Activated CD4-positive, alpha-beta T cell treated with anti-CD3 and anti-CD28 coated beads for 36 hours (primary cell): ENCODE measurements at regions not wholly inside any gene's neighbourhood (a gene's known extent, or its start where the extent isn't known, plus 50 kb on each side); places are given as distances from the start of the nearest gene placed in this dataset.
A peak's percentile ranks its signal among the peaks of the same experiment; 100 is the strongest.
"Not testable (repeated sequence)": the region's sequence is repeated elsewhere in the genome, so short reads cannot be mapped to it uniquely, and the experiment has no call there.

Experiments
- ATAC-seq: fragments of 200-7000 bp; cut with Tn5 transposase; one replicate; pipeline ENCODE4 v1.10.0; 2021; ENCODE audit warnings: mild to moderate bottlenecking, moderate library complexity
- CTCF ChIA-PET: fragments of 350-600 bp; sonication (Branson Sonifier 250); formaldehyde crosslinking; loops from one replicate; lab custom pipeline; 2021; ENCODE audit warnings: antibody characterized with exemption; lab: Charles Lee
- POLR2A ChIA-PET: fragments of 350-600 bp; sonication (Branson Sonifier 250); formaldehyde crosslinking; loops from one replicate; lab custom pipeline; 2021; ENCODE audit warnings: antibody characterized with exemption, inconsistent platforms; lab: Charles Lee
- DNase-seq: peaks from one replicate; pipeline ENCODE4 v3.0.0-alpha.2; 2020
- H3K27ac Mint-ChIP-seq: one replicate; pipeline ENCODE4 v1.8.0; 2021; ENCODE audit warnings: mixed read lengths
- H3K27me3 Mint-ChIP-seq: one replicate; pipeline ENCODE4 v1.8.0; 2021; ENCODE audit warnings: mixed read lengths
- H3K36me3 Mint-ChIP-seq: one replicate; pipeline ENCODE4 v1.8.0; 2021; ENCODE audit warnings: low read depth, mixed read lengths
- H3K4me1 Mint-ChIP-seq: one replicate; pipeline ENCODE4 v1.8.0; 2021; ENCODE audit warnings: mixed read lengths
- H3K4me3 Mint-ChIP-seq: one replicate; pipeline ENCODE4 v1.8.0; 2021; ENCODE audit warnings: mild to moderate bottlenecking, moderate library complexity, mixed read lengths
- H3K9me3 Mint-ChIP-seq: one replicate; pipeline ENCODE4 v1.8.0; 2021; ENCODE audit warnings: low read depth, mixed read lengths
- intact Hi-C, 2 experiments: fragments of 100-400 bp; cut with DNase I in 1 of 2; cut with micrococcal nuclease in 1 of 2; formaldehyde crosslinking; loops; one replicate each; pipeline versions ENCODE4 v1.14.2 to v1.15.1; 2022 to 2024; cut with DNase I, micrococcal nuclease

DNA sequence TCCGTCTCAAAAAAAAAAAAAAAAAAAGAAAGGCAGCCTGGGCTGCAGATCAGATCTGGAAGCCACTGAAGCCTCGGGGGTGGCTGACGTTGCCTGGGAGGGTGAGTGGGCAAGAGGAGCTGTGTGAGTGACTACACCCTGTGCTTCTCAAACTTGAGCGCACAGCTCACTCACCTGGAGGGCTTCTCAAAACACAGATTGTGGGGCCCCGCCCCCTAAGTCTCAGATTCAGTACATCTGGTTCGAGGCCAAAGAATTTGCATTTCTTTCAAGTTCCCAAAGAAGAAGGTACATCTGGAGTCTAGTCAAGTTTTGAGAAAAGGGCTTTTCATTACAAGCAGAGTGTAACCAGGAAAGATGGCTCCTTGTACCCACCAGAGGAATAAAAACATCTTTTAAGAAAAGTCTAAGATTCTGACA lies 97.7 kb upstream of the CAB39 start:
- Mint-ChIP-seq H3K27me3 (no peaks in the 10 kb centered on the region), H3K36me3 (no peaks in the 10 kb centered on the region), H3K9me3 (peaks cover 3% of the 10 kb centered on the region)

DNA sequence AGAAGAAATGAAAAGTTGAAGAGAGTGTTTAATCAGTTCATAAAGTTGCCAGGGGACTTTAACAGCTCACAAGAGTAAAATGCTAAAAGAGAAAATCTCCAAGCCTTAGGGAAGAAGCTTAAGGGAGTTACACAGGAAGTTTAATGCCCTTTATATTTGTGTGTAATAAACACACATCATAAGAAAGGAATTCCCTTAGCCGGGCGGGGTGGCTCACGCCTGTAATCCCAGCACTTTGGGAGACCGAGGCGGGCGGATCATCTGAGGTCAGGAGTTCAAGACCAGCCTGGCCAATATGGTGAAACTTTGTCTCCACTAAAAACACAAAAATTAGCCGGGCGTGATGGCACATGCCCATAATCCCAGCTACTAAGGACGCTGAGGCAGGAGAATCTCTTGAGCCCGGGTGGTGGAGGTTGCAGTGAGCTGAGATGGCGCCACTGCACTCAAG lies 95.4 kb upstream of the CAB39 start:
- H3K4me1 Mint-ChIP-seq, result peaks cover 26% of the 10 kb centered on the region
- CTCF ChIA-PET, result interaction anchor here (1.0 to 1.2 kb wide), 3 partner anchors 13 to 228 kb away, joined by 3 to 5 read pairs (median 4); no protein-coding TSS in a partner anchor
- not testable (repeated sequence) for H3K9me3 Mint-ChIP-seq, H3K4me3 Mint-ChIP-seq, H3K36me3 Mint-ChIP-seq, H3K27me3 Mint-ChIP-seq, ATAC-seq, H3K27ac Mint-ChIP-seq, DNase-seq
- intact Hi-C loops, result loop anchor here in 1 of 2 experiments (5.0 to 10.0 kb wide), 2 partner anchors 82 to 95 kb away; partner anchors contain the start of gene CAB39
- POLR2A ChIA-PET, result interaction anchor here (0.6 kb wide), 1 partner anchor 1169 kb away, joined by 3 read pairs; the partner anchor contains the start of gene COPS7B

More for the DNA sequence above, 97.7 kb upstream of the CAB39 start:
- peak; percentile 89 for ATAC-seq
- POLR2A ChIA-PET, result interaction anchor here (0.6 to 1.3 kb wide), 3 partner anchors 12 to 109 kb away, joined by 3 to 4 read pairs (median 3); no protein-coding TSS in a partner anchor
- CTCF ChIA-PET, result interaction anchor here (0.6 to 2.0 kb wide), 8 partner anchors 45 to 547 kb away, joined by 3 to 14 read pairs (median 3); no protein-coding TSS in a partner anchor
- intact Hi-C loops, result loop anchor here (1.0 to 10.0 kb wide), 13 partner anchors 46 to 813 kb away; partner anchors contain the start of genes CAB39 (in 1 of the 2), FBXO36 (in 1 of the 2), SLC16A14 (in 1 of the 2) and SP110 (in 1 of the 2)
- Mint-ChIP-seq H3K4me3 (no peak overlapping the region), H3K4me1 (peaks cover 35% of the 10 kb centered on the region), H3K27ac (peak overlapping the region; percentile 69)
- DNase-seq, result peak; percentile 82

DNA sequence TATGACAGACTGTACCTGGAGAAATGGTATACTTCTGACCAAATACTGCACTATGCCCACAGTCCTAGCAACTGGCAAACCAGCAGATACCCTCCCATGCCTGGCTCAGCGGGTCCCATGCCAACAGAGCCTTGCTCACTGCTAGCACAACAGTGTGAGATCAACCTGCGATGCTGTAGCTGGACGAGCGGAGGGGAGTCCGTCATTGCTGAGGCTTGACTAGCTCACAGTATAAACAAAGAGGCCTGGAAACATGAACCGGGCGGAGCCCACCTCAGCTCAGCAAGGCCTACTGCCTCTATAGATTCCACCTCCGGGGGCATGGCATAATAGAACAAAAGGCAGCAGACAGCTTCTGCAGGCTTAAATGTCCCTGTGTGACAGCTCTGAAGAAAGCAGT lies 93.2 kb upstream of the CAB39 start:
- H3K36me3 Mint-ChIP-seq, result peaks cover 2% of the 10 kb centered on the region
- ChIA-PET POLR2A (no interaction called here), CTCF (no interaction called here)
- peaks cover 21% of the 10 kb centered on the region for H3K4me1 Mint-ChIP-seq
- peaks cover 2% of the 10 kb centered on the region for H3K9me3 Mint-ChIP-seq
- intact Hi-C loops, result loop anchor here in 1 of 2 experiments (5.0 to 10.0 kb wide), 2 partner anchors 85 to 93 kb away; partner anchors contain the start of gene CAB39
- no peak for DNase-seq
- no peak overlapping the region for H3K27ac Mint-ChIP-seq
- H3K4me3 Mint-ChIP-seq, result no peak overlapping the region
- no peak for ATAC-seq
- no peaks in the 10 kb centered on the region for H3K27me3 Mint-ChIP-seq

DNA sequence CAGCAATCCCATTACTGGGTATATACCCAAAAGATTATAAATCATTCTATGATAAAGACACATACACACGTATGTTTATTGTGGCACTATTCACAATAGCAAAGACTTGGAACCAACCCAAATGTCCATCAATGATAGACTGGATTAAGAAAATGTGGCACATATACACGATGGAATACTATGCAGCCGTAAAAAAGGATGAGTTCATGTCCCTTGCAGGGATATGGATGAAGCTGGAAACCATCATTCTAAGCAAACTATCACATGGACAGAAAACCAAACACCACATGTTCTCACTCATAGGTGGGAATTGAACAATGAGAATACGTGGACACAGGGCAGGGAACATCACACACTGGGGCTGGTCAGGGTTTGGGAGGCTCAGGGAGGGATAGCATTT lies 87.4 kb upstream of the CAB39 start:
- POLR2A ChIA-PET, H3K9me3 Mint-ChIP-seq, DNase-seq, H3K36me3 Mint-ChIP-seq, H3K27ac Mint-ChIP-seq, ATAC-seq, H3K4me3 Mint-ChIP-seq, H3K27me3 Mint-ChIP-seq: not testable (repeated sequence)
- H3K4me1 Mint-ChIP-seq, result peaks cover 23% of the 10 kb centered on the region
- intact Hi-C loops, result loop anchor here in 1 of 2 experiments (5.0 kb wide), 1 partner anchor 37 kb away; no protein-coding TSS in a partner anchor
- CTCF ChIA-PET, result interaction anchor here (0.6 kb wide), 1 partner anchor 381 kb away, joined by 4 read pairs; no protein-coding TSS in a partner anchor

DNA sequence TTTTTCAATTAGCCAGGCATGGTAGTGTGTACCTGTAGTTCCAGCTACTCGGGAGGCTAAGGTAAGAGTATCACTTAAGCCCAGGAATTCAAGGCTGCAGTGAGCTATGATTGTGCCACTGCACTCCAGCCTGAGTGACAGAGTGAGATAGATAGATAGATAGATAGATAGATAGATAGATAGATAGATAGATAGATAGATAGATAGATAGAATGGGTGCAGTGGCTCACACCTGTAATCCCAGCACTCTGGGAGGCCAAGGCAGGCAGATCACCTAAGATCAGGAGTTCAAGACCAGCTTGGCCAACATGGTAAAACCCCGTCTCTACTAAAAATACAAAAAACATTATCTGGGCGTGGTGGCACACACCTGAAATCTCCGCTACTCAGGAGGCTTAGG lies 85.6 kb upstream of the CAB39 start:
- POLR2A ChIA-PET, result interaction anchor here (0.6 kb wide), 1 partner anchor 8 kb away, joined by 4 read pairs; no protein-coding TSS in a partner anchor
- DNase-seq, ATAC-seq, H3K4me3 Mint-ChIP-seq, H3K9me3 Mint-ChIP-seq, H3K27me3 Mint-ChIP-seq, H3K36me3 Mint-ChIP-seq, H3K27ac Mint-ChIP-seq: not testable (repeated sequence)
- CTCF ChIA-PET, result interaction anchor here (0.7 to 2.0 kb wide), 5 partner anchors 9 to 278 kb away, joined by 3 to 6 read pairs (median 5); no protein-coding TSS in a partner anchor
- H3K4me1 Mint-ChIP-seq, result peaks cover 23% of the 10 kb centered on the region
- intact Hi-C loops, result loop anchor here in 1 of 2 experiments (5.0 kb wide), 1 partner anchor 35 kb away; no protein-coding TSS in a partner anchor

DNA sequence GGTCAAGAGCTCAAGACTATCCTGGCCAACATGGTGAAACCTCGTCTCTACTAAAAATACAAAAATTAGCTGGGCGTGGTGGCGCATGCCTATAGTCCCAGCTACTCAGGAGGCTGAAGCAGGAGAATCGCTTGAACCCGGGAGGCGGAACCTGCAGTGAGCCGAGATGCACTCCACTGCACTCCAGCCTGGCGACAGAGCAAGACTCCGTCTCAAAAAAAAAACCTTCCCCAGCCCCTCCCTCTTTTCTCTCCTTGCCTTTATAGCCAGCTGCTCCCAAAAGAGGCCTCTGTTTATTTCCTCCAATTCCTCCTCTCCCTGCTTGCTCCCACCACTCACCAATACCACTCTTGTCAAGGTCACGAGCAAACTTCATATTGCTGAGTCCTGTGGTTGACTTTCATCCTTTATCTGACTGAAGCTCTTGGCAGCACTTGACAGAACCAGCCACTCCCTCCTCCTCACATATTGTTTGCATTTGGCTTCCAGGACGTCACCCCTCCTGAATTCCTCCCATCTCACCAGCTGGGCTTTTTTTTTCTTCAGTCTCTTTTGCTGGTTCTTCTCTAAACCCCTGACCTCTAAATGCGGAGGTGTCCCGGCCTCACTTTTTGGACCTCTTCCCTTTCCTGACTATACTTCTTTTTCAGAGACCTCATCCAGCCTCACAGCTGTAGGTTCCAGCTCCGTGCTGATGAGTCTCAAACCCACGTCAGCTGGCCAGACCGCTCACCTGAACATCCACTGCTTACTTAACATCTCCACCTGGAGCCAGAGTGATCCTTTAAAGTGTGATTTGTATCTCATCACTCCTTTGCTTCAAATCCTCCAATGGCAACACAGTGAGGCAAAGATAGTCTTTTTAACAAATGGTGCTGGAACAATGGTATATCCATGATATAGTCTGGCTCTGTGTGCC lies 84.6 kb upstream of the CAB39 start:
- Mint-ChIP-seq H3K4me1 (peaks cover 23% of the 10 kb centered on the region), H3K27ac (peak overlapping the region; percentile 24), H3K4me3 (peak overlapping the region; percentile 0), H3K36me3 (peaks cover 2% of the 10 kb centered on the region), H3K27me3 (no peaks in the 10 kb centered on the region), H3K9me3 (no peaks in the 10 kb centered on the region)
- CTCF ChIA-PET, result interaction anchor here (1.0 to 2.0 kb wide), 5 partner anchors 10 to 279 kb away, joined by 4 to 6 read pairs (median 5); no protein-coding TSS in a partner anchor
- intact Hi-C loops, result loop anchor here in 1 of 2 experiments (5.0 kb wide), 1 partner anchor 34 kb away; no protein-coding TSS in a partner anchor
- ATAC-seq, result peak; percentile 44
- POLR2A ChIA-PET, result no interaction called here
- DNase-seq, result no peak

DNA sequence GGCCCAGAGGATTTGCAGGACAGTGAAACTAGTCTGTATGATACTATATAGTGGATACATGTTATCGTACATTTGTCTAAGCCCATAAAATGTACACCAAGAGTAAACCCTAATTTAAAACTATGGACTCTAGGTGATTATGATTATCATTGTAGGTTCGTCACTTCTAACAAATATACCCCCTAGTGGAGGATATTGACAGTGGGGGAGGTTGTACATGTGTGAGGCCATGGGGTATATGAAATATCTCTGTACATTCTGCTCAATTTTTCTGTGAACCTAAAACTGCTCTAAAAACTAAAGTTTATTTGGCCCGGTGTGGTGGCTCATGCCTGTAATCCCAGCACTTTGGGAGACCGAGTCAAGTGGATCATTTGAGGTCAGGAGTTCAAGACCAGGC lies 81.2 kb upstream of the CAB39 start:
- H3K9me3 Mint-ChIP-seq, result no peaks in the 10 kb centered on the region
- no peak for DNase-seq
- no peak overlapping the region for H3K4me3 Mint-ChIP-seq
- peaks cover 29% of the 10 kb centered on the region for H3K4me1 Mint-ChIP-seq
- intact Hi-C loops, result no loop called here
- no peaks in the 10 kb centered on the region for H3K36me3 Mint-ChIP-seq
- no peak overlapping the region for H3K27ac Mint-ChIP-seq
- H3K27me3 Mint-ChIP-seq, result no peaks in the 10 kb centered on the region
- POLR2A ChIA-PET, result no interaction called here
- no peak for ATAC-seq
- CTCF ChIA-PET, result interaction anchor here (1.0 kb wide), 1 partner anchor 233 kb away, joined by 3 read pairs; the partner anchor contains the start of gene ITM2C

DNA sequence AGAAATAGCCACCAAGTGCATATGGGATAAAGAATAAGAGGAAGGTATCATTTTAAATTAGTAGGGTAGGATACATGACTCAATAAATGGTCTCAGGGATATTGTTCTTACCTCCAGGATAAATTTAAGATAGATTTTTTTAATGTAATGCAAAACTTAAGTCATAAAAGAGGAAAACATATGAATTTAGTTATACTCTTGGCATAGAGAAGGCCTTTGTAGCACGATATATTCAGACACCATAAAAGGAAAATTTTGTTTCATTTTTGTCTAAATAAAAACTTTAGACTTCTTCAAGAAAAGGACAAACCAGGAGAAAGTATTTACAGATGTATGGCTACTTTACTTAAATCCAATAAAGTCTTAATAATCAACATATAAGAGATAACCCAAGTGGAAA lies 78.5 kb upstream of the CAB39 start:
- intact Hi-C loops, result no loop called here
- Mint-ChIP-seq H3K9me3 (no peaks in the 10 kb centered on the region), H3K27ac (no peak overlapping the region), H3K4me3 (no peak overlapping the region), H3K36me3 (no peaks in the 10 kb centered on the region), H3K4me1 (peaks cover 22% of the 10 kb centered on the region), H3K27me3 (no peaks in the 10 kb centered on the region)
- CTCF ChIA-PET, result no interaction called here
- ATAC-seq (no peak), DNase-seq (no peak)
- POLR2A ChIA-PET, result interaction anchor here (0.6 kb wide), 1 partner anchor 7 kb away, joined by 4 read pairs; no protein-coding TSS in a partner anchor

DNA sequence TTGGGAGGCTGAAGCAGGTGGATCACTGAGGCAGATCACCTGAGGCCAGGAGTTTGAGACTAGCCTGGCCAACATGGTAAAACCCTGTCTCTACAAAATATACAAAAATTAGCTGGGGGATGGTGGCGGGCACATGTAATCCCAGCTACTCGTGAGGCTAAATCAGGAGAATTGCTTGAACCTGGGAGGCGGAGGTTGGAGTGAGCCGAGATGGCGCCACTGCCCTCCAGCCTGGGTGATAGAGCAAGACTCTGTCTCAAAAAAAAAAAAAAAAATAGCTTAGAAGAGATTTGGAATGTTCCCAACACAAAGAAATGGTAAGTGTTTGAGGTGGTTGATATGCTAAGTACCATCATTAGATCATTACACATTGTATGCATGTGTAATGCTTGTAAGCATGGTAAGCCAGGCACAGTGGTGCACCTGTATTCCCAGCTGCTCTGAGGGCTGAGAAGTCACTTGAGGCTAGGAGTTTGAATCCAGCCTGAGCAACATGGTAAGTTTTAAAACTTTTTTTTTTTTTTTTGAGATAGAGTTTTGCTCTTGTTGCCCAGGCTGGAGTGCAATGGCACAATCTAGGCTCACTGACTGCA lies 77.8 kb upstream of the CAB39 start:
- CTCF ChIA-PET, DNase-seq, H3K9me3 Mint-ChIP-seq, H3K27me3 Mint-ChIP-seq, H3K27ac Mint-ChIP-seq, H3K4me3 Mint-ChIP-seq, H3K36me3 Mint-ChIP-seq, ATAC-seq, intact Hi-C loops: not testable (repeated sequence)
- POLR2A ChIA-PET, result interaction anchor here (0.6 kb wide), 1 partner anchor 8 kb away, joined by 4 read pairs; no protein-coding TSS in a partner anchor
- peaks cover 18% of the 10 kb centered on the region for H3K4me1 Mint-ChIP-seq

DNA sequence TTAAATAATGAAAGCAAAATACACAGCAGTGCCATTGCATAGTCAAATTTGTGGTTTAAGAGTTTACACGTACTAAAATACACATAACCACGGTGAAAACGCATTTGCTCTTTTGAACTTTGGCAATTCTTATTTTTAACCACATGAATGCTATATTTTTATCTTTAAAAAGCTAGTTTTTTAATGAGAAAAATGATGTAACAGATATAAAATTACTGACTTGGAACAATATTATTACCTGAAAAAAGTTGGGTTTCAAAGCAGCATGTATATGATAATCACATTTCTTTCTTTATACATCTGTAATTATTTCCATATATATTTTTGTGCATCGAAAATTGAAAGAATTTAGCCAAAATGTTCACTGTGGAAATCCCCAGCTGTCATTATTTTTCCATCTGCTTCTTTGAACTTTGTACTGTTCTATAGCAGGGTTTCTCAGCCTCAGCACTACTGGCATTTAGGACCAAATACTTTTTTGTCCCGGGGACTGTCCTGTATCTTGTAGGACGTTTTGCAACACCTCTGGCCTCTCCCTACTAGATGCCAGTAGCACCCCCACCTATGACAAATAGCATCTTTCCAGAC lies 75.9 kb upstream of the CAB39 start:
- H3K4me3 Mint-ChIP-seq, result no peak overlapping the region
- H3K36me3 Mint-ChIP-seq, result no peaks in the 10 kb centered on the region
- H3K27ac Mint-ChIP-seq, result peak overlapping the region; percentile 81
- DNase-seq, result peak; percentile 30
- peaks cover 20% of the 10 kb centered on the region for H3K4me1 Mint-ChIP-seq
- CTCF ChIA-PET, result interaction anchor here (0.9 to 1.6 kb wide), 3 partner anchors 16 to 157 kb away, joined by 3 to 4 read pairs (median 3); no protein-coding TSS in a partner anchor
- intact Hi-C loops, result no loop called here
- POLR2A ChIA-PET, result no interaction called here
- H3K9me3 Mint-ChIP-seq, result no peaks in the 10 kb centered on the region
- ATAC-seq, result peak; percentile 75
- H3K27me3 Mint-ChIP-seq, result no peaks in the 10 kb centered on the region
